Lower lobe of right lung (tissue), 2 donors: ENCODE measurements at regions not wholly inside any gene's neighbourhood (a gene's known extent, or its start where the extent isn't known, plus 50 kb on each side); places are given as distances from the start of the nearest gene placed in this dataset.

Source experiments
- ATAC-seq, 2 donors: fragments of 200-7000 bp; cut with Tn5 transposase; one replicate each; pipeline ENCODE4 v1.9.1; 2020 to 2022; ENCODE audit warnings: mild to moderate bottlenecking in 2 of 2, moderate library complexity in 2 of 2
- DNase-seq: peaks from one replicate; pipeline ENCODE4 v3.0.0-alpha.2; 2020
- H3K27ac ChIP-seq: fragments of 200-600 bp; one replicate; pipeline ENCODE4 v1.8.0; 2022
- H3K27me3 ChIP-seq: fragments of 200-600 bp; one replicate; pipeline ENCODE4 v1.8.0; 2022; ENCODE audit warnings: low read depth
- H3K36me3 ChIP-seq: fragments of 200-600 bp; one replicate; pipeline ENCODE4 v1.8.0; 2022; ENCODE audit warnings: mild to moderate bottlenecking
- H3K4me1 ChIP-seq: fragments of 200-600 bp; one replicate; pipeline ENCODE4 v1.8.0; 2022
- H3K4me3 ChIP-seq: fragments of 200-600 bp; one replicate; pipeline ENCODE4 v1.8.0; 2022; ENCODE audit warnings: mild to moderate bottlenecking
- H3K9me3 ChIP-seq: fragments of 200-600 bp; one replicate; pipeline ENCODE4 v1.8.0; 2022
- CTCF ChIP-seq: fragments of 200-600 bp; IDR thresholded peaks from one replicate; pipeline ENCODE4 v1.8.0; 2022; ENCODE audit warnings: antibody characterized with exemption, mild to moderate bottlenecking
- intact Hi-C: fragments of 100-400 bp; cut with DNase I; formaldehyde crosslinking; loops from one replicate; pipeline ENCODE4 v1.11.0; 2022
- donor health status: DM: no; HTN: yes; CAD: no; lungs with severe emphysema.

- TF ChIP-seq CTCF, result no peak
- Histone ChIP-seq H3K4me3 (no peak overlapping the region), H3K27me3 (no peaks in the 10 kb centered on the region), H3K27ac (no peak overlapping the region), H3K9me3 (no peaks in the 10 kb centered on the region), H3K36me3 (no peaks in the 10 kb centered on the region), H3K4me1 (no peaks in the 10 kb centered on the region)
- intact Hi-C loops, result no loop called here
- no peak for ATAC-seq
- no peak for DNase-seq
Measured at GRCh38 chr5:8478326-8478725, 609.4 kb downstream of the MTRR start.

GRCh38 chr5:8481007-8481406 is 612.1 kb downstream of the MTRR start:
- H3K9me3 ChIP-seq, result no peaks in the 10 kb centered on the region
- H3K4me1 ChIP-seq, result no peaks in the 10 kb centered on the region
- H3K4me3 ChIP-seq, result no peak overlapping the region
- ATAC-seq (no peak), DNase-seq (no peak)
- no peaks in the 10 kb centered on the region for H3K36me3 ChIP-seq
- no peaks in the 10 kb centered on the region for H3K27me3 ChIP-seq
- intact Hi-C loops, result no loop called here
- TF ChIP-seq CTCF, result no peak
- no peak overlapping the region for H3K27ac ChIP-seq

GRCh38 chr5:8491254-8491653 is 622.3 kb downstream of the MTRR start:
- ATAC-seq (no peak), DNase-seq (no peak)
- H3K36me3 ChIP-seq, result no peaks in the 10 kb centered on the region
- H3K9me3 ChIP-seq, result peaks cover 15% of the 10 kb centered on the region
- no peak for TF ChIP-seq CTCF
- no peaks in the 10 kb centered on the region for H3K4me1 ChIP-seq
- no peak overlapping the region for H3K4me3 ChIP-seq
- H3K27ac ChIP-seq, result no peak overlapping the region
- intact Hi-C loops, result no loop called here
- H3K27me3 ChIP-seq, result no peaks in the 10 kb centered on the region

- Histone ChIP-seq H3K27ac (no peak overlapping the region), H3K4me3 (no peak overlapping the region), H3K27me3 (no peaks in the 10 kb centered on the region), H3K36me3 (no peaks in the 10 kb centered on the region), H3K9me3 (peaks cover 19% of the 10 kb centered on the region), H3K4me1 (no peaks in the 10 kb centered on the region)
- DNase-seq, result no peak
- no peak for TF ChIP-seq CTCF
- intact Hi-C loops, result no loop called here
- ATAC-seq, result no peak
Measured at GRCh38 chr5:8493176-8493575, 624.2 kb downstream of the MTRR start.

- H3K36me3 ChIP-seq, result no peaks in the 10 kb centered on the region
- ATAC-seq (no peak), DNase-seq (no peak)
- intact Hi-C loops, result no loop called here
- no peak overlapping the region for H3K27ac ChIP-seq
- H3K9me3 ChIP-seq, result peaks cover 11% of the 10 kb centered on the region
- TF ChIP-seq CTCF, result no peak
- no peak overlapping the region for H3K4me3 ChIP-seq
- H3K4me1 ChIP-seq, result no peaks in the 10 kb centered on the region
- H3K27me3 ChIP-seq, result no peaks in the 10 kb centered on the region
Measured at GRCh38 chr5:8500426-8500825, 631.5 kb downstream of the MTRR start.

- TF ChIP-seq CTCF, result no peak
- DNase-seq (no peak), ATAC-seq (no peak)
- Histone ChIP-seq H3K4me1 (no peaks in the 10 kb centered on the region), H3K36me3 (no peaks in the 10 kb centered on the region), H3K27ac (no peak overlapping the region), H3K4me3 (no peak overlapping the region), H3K27me3 (no peaks in the 10 kb centered on the region), H3K9me3 (no peaks in the 10 kb centered on the region)
- intact Hi-C loops, result no loop called here
Measured at GRCh38 chr5:8505196-8505595, 636.2 kb downstream of the MTRR start.
